Skeletal muscle tissue (tissue), 3 donors: ENCODE measurements at regions not wholly inside any gene's neighbourhood (a gene's known extent, or its start where the extent isn't known, plus 50 kb on each side); places are given as distances from the start of the nearest gene placed in this dataset.
A peak's percentile ranks its signal among the peaks of the same experiment; 100 is the strongest.

ENCODE experiments used
- H3K27ac ChIP-seq: one replicate; pipeline ENCODE4 v1.7.0; 2013; ENCODE audit warnings: mild to moderate bottlenecking, low read depth, low read length, inconsistent platforms
- H3K27me3 ChIP-seq, 3 donors: one replicate each; pipeline ENCODE4 v1.7.0; 2013; ENCODE audit warnings: low read length in 3 of 3; ENCODE audit not compliant: control insufficient read depth in 3 of 3, insufficient read depth in 3 of 3
- H3K36me3 ChIP-seq, 3 donors: one replicate each; pipeline ENCODE4 v1.7.0; 2013; ENCODE audit warnings: low read length in 3 of 3; ENCODE audit not compliant: control insufficient read depth in 3 of 3, insufficient read depth in 3 of 3
- H3K4me1 ChIP-seq, 3 donors: one replicate each; pipeline ENCODE4 v1.7.0; 2013; ENCODE audit warnings: low read length in 3 of 3, mild to moderate bottlenecking in 3 of 3; ENCODE audit not compliant: control insufficient read depth in 3 of 3, insufficient read depth in 3 of 3
- H3K4me3 ChIP-seq, 3 donors: one replicate each; pipeline ENCODE4 v1.7.0; 2013; ENCODE audit warnings: low read length in 3 of 3
- H3K9ac ChIP-seq, 3 donors: one replicate each; pipeline ENCODE4 v1.7.0; 2013; ENCODE audit warnings: low read length in 3 of 3, mild to moderate bottlenecking in 3 of 3, moderate library complexity in 2 of 3, low read depth in 1 of 3
- H3K9me3 ChIP-seq, 3 donors: one replicate each; pipeline ENCODE4 v1.7.0; 2013; ENCODE audit warnings: low read length in 3 of 3; ENCODE audit not compliant: control insufficient read depth in 3 of 3
- donor health status: Osteomylitis.

- no peaks in the 10 kb centered on the region for H3K36me3 ChIP-seq
- H3K4me1 ChIP-seq, result no peaks in the 10 kb centered on the region
- no peak overlapping the region for H3K9ac ChIP-seq
- H3K27ac ChIP-seq, result no peak overlapping the region
- peaks cover 0 to 3% (median 0%) of the 10 kb centered on the region in 3 donors for H3K27me3 ChIP-seq
- H3K4me3 ChIP-seq, result no peak overlapping the region
- no peaks in the 10 kb centered on the region for H3K9me3 ChIP-seq
Measured at GRCh38 chr13:34151885-34152284, 333.9 kb downstream of the RFC3 start.

GRCh38 chr13:34152409-34152808 is 334.5 kb downstream of the RFC3 start:
- no peak overlapping the region for H3K4me3 ChIP-seq
- H3K27ac ChIP-seq, result no peak overlapping the region
- no peaks in the 10 kb centered on the region for H3K9me3 ChIP-seq
- H3K9ac ChIP-seq, result no peak overlapping the region
- H3K36me3 ChIP-seq, result no peaks in the 10 kb centered on the region
- peaks cover 0 to 3% (median 0%) of the 10 kb centered on the region in 3 donors for H3K27me3 ChIP-seq
- H3K4me1 ChIP-seq, result no peaks in the 10 kb centered on the region

- H3K27ac ChIP-seq, result no peak overlapping the region
- no peak overlapping the region for H3K9ac ChIP-seq
- H3K36me3 ChIP-seq, result no peaks in the 10 kb centered on the region
- H3K27me3 ChIP-seq, result peaks cover 0 to 2% (median 0%) of the 10 kb centered on the region in 3 donors
- H3K4me1 ChIP-seq, result no peaks in the 10 kb centered on the region
- no peak overlapping the region for H3K4me3 ChIP-seq
- H3K9me3 ChIP-seq, result no peaks in the 10 kb centered on the region
Measured at GRCh38 chr13:34152996-34153395, 335.0 kb downstream of the RFC3 start.

GRCh38 chr13:34153428-34154180 is 335.7 kb downstream of the RFC3 start:
- Histone ChIP-seq H3K9me3 (no peaks in the 10 kb centered on the region), H3K4me1 (no peaks in the 10 kb centered on the region), H3K4me3 (no peak overlapping the region), H3K27ac (no peak overlapping the region), H3K9ac (no peak overlapping the region), H3K36me3 (no peaks in the 10 kb centered on the region), H3K27me3 (no peaks in the 10 kb centered on the region)

GRCh38 chr13:34155931-34156607 is 338.1 kb downstream of the RFC3 start:
- no peaks in the 10 kb centered on the region for H3K9me3 ChIP-seq
- H3K27me3 ChIP-seq, result no peaks in the 10 kb centered on the region
- no peak overlapping the region for H3K27ac ChIP-seq
- no peaks in the 10 kb centered on the region for H3K36me3 ChIP-seq
- H3K4me1 ChIP-seq, result no peaks in the 10 kb centered on the region
- H3K4me3 ChIP-seq, result no peak overlapping the region
- H3K9ac ChIP-seq, result no peak overlapping the region

- no peaks in the 10 kb centered on the region for H3K9me3 ChIP-seq
- no peak overlapping the region for H3K9ac ChIP-seq
- H3K27ac ChIP-seq, result no peak overlapping the region
- H3K4me1 ChIP-seq, result peaks cover 4 to 6% (median 4%) of the 10 kb centered on the region in 3 donors
- no peaks in the 10 kb centered on the region for H3K27me3 ChIP-seq
- no peak overlapping the region for H3K4me3 ChIP-seq
- no peaks in the 10 kb centered on the region for H3K36me3 ChIP-seq
Measured at GRCh38 chr13:34156841-34157365, 339.0 kb downstream of the RFC3 start.

GRCh38 chr13:34159946-34160345 is 342.0 kb downstream of the RFC3 start:
- Histone ChIP-seq H3K4me3 (no peak overlapping the region), H3K4me1 (peaks cover 7 to 11% (median 9%) of the 10 kb centered on the region in 3 donors), H3K27me3 (no peaks in the 10 kb centered on the region), H3K9me3 (no peaks in the 10 kb centered on the region), H3K36me3 (no peaks in the 10 kb centered on the region), H3K27ac (no peak overlapping the region), H3K9ac (no peak overlapping the region)

- peak overlapping the region; percentile 50 for H3K27ac ChIP-seq
- peak overlapping the region; percentile 23 to 45 (median 38) for H3K4me3 ChIP-seq
- peaks cover 7 to 11% (median 9%) of the 10 kb centered on the region in 3 donors for H3K4me1 ChIP-seq
- H3K36me3 ChIP-seq, result no peaks in the 10 kb centered on the region
- no peaks in the 10 kb centered on the region for H3K9me3 ChIP-seq
- no peaks in the 10 kb centered on the region for H3K27me3 ChIP-seq
- H3K9ac ChIP-seq, result no peak overlapping the region
Measured at GRCh38 chr13:34161931-34162543, 344.1 kb downstream of the RFC3 start.

- peak overlapping the region in 2 of 3 donors; percentile 38 to 45 for H3K4me3 ChIP-seq
- H3K27ac ChIP-seq, result peak overlapping the region; percentile 50
- H3K9ac ChIP-seq, result no peak overlapping the region
Measured at GRCh38 chr13:34162544-34162933, 344.6 kb downstream of the RFC3 start.

GRCh38 chr13:34164582-34164981 is 346.6 kb downstream of the RFC3 start:
- Histone ChIP-seq H3K9ac (no peak overlapping the region), H3K9me3 (no peaks in the 10 kb centered on the region), H3K27me3 (no peaks in the 10 kb centered on the region), H3K4me1 (peaks cover 7 to 11% (median 9%) of the 10 kb centered on the region in 3 donors), H3K27ac (no peak overlapping the region), H3K36me3 (no peaks in the 10 kb centered on the region), H3K4me3 (no peak overlapping the region)

More at GRCh38 chr13:34162544-34162933, 344.6 kb downstream of the RFC3 start:
- Histone ChIP-seq H3K36me3 (no peaks in the 10 kb centered on the region), H3K4me1 (peaks cover 7 to 11% (median 9%) of the 10 kb centered on the region in 3 donors), H3K27me3 (no peaks in the 10 kb centered on the region), H3K9me3 (no peaks in the 10 kb centered on the region)
